Fibroblast of the conjunctiva (primary cell): ENCODE measurements at regions not wholly inside any gene's neighbourhood (a gene's known extent, or its start where the extent isn't known, plus 50 kb on each side); places are given as distances from the start of the nearest gene placed in this dataset.
"Not testable (repeated sequence)": the region's sequence is repeated elsewhere in the genome, so short reads cannot be mapped to it uniquely, and the experiment has no call there.

Source experiments
- DNase-seq: peaks from one replicate; pipeline ENCODE4 v3.0.0-alpha.2; 2010; ENCODE audit warnings: low read depth

DNA sequence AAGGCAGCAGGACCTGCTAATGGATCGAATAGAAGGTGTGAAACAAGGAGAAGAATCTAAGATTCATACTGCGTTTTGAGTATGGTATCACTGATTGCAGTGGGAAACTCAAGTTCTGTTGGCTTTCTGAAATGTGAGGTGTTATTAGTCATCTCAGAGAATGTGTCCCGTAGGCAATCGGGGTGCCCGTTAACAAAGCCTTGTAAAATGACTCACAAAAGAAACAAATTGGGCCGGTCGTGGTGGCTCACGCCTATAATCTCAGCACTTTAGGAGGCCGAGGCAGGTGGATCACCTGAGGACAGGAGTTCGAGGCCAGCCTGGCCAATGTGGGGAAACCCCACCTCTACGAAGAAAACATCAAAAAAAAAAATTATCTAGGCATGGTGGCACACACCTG lies 118.2 kb upstream of the C7orf33 start:
- no peak for DNase-seq

DNA sequence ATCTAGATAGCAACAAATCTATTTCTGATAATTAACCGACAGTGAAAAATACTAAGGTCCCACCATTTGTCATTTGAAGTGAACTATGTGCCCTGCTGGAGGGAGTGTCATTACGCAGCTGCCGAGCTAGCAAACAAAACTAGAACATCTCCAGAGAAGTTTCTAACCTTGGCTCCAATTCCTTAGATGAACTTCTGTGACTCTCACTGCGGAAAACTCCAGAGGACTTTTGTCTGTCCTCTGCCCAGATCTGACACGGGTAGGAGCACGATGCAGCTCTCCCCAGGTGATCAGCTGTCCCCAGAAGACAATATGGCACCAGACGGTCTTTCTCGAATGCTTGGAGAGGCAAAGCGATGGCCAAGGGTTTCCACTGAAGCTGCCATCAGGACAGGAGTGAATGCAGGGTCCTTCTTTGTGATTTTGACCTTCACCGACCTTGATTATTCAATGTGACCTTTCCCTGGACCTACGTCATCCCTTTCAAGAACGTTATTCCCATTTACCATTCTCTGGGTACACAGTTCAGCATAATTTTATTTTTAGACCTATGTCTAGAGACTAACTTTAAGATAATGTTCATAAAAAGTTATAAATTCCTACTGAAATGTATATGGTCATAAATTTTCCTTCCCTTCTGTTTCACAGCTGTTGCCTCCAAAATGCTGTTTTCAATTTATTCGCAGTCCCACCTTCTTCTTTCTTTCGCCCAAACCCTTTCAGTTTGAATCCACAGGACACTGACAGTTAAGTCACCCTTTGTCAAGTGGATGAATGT lies 116.7 kb upstream of the C7orf33 start:
- DNase-seq = no peak

DNA sequence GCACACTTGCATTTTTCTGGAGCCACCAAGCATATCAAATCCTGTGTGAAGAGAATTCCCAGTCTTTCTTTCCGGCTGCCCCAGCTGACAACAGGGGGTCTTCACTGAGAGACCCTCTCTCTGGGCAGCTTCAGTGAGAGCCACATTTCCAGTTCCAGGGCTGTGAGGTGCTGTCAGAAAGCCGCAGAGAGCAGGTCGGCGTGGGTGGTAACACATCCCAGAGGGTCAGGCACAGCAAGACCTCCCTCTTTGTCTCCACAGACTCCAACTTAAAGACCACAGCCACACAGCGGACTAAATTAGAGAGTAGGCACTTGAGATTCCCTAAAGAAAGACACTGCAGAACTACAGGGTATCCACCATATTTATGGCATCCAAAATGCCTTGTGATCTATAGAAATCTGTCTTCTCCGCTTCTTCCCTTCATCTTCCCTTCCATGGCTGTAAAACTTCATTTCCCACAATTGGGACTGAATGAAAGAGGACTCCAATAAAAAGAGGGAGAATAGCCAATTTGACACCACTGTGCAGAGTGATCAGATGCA lies 116.0 kb upstream of the C7orf33 start:
- no peak for DNase-seq

DNA sequence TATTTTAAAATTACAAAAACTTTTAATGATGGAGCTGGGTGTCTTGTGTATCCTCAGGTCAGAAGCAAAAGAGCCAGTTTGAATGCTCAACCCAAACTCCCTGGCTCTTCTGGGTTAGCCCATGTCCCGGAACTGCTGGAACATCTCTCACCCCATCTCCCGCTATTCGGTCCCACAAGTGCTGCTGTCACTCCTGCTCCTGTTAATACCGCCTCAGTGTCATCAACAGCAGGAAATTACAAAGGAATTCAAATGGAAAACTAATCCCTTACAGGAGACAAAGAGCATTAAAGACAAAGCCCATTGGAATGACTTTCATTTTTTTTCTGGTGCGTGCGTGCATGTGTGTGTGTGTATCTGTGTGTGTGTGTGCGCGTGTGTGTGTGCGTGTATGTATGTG lies 112.0 kb upstream of the C7orf33 start:
- DNase-seq = no peak

DNA sequence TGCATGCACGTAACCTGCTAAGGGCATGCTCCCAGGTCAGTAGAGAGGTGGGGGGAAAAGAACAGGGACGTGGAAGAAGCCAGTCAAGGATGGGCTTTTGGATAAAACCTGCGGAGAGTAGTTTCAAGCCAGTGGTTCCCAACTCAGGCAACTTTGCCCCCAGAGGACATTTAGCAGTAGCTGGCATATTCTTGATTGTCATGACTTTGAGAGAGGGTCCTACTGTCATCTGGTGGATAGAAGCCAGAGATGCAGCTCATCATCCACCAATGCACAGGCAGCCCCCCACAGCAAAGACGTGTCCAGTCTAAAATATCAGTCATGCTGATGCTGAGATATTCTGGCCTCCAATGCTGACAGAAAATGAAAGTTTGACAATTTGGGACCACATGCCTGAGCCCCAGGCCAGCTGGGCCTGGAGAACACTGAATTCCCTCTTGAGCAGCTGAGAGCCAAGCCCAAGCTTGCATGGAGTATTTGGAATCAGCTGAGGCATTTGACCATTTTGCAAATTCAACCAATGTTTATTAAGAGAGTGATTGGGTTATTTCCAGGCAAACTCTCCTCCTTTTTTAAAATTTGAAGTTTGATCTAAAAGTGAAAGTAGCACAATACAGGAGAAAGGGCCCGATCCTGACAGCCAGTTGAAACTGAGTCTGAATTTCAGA lies 110.0 kb upstream of the C7orf33 start:
- DNase-seq = no peak

DNA sequence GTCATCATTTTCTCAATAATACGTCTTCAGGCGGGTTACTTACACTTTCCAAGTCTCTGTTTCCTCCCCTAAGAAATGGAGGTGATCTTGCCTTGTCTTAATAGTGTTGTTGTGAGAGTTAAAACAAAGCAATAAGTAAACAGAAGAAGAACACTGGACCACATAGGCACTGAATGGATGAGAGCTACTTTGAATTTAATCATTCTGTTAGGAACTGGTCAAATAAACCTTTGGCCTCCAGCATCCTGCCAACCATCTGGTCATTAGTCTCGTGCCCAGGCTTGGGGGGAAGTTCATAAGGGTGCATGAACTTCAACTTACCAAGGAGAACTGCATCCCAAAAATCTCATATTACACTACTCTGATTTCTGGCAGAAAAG lies 109.4 kb upstream of the C7orf33 start:
- DNase-seq = no peak

DNA sequence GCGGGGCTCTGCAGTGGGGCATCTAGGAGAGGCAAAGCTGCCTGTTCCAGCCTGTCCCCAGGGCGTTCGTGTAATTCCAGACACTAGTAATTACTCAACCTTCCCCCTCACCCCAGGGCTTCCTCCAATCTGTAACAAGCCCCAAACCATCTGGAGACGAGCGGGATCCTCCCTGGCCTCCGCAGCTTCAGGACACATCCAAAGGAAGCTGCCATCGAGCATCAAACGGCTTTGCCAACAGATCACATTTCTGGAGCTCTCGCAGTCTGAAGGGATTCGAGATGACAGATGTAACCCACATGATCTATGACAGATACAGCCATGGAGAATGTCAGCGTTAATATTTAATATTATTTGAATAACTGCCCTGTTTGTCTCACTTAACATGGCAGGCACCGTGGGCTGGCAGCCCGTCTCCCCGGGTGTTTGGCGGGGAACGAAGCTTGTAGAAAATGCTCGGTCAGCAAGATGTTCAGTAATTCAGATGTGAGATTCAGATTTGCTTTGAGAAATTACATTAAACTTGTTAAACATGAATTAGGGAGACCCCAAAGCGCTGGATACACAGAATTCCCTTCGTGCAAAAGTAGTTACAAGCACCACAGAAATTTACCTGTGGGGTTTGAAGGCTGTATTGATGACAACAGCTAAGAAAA lies 108.5 kb upstream of the C7orf33 start:
- DNase-seq = no peak

DNA sequence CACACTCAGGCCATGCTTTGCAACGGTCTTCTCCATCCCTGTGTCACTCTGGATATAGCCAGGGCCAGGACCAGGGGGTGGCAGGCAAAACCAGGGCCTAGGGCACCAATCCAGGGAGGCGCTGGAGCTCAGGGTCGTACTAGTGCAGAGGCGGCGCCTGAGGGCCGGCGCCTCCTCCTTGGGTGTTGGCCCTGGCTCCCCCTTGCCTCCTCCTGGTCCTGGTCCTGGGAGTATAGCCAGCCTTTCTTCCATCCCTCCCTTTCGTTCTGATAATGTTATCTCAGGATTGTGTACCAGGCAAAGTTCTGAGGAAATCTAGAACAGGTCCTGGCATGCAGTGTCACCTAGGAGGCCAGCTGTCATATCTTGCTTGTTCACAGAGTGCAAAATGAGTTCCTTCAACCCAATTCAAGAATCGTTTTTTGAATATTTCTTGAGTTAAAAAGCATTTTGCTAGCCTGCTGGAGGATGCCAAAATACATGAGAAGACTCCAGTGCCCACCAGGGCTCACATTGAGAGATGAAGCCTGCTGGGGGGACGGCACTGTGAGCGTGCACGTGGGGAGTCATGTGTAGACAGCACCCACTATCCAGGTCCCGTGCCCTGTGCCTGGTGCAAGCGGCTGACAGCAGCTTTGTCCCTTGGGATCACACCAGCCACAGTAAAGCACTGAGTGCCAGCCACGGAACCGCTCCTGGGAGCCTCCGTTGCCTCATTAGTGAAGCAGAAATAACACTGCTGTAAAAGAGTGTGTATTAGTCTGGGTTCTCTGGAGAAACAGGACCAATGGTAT lies 106.9 kb upstream of the C7orf33 start:
- DNase-seq = no peak

DNA sequence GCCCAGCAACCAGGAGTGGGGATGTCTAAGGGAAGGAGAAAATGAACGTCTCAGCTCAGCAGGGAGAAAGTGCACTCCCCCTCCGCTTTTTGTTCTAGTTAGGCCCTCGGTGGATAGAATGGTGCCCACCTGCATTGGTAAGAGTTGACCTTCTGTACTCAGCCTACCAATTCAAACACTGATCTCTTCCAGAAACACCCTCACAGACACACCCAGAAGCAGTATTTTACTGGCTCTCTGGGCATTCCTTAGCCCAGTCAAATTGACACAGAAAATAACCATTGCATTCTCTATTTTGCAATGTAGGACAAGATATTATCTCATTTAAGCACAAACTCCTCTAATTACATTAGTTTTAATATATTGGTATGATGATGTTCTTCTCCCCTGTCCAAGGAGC lies 106.1 kb upstream of the C7orf33 start:
- DNase-seq = no peak

DNA sequence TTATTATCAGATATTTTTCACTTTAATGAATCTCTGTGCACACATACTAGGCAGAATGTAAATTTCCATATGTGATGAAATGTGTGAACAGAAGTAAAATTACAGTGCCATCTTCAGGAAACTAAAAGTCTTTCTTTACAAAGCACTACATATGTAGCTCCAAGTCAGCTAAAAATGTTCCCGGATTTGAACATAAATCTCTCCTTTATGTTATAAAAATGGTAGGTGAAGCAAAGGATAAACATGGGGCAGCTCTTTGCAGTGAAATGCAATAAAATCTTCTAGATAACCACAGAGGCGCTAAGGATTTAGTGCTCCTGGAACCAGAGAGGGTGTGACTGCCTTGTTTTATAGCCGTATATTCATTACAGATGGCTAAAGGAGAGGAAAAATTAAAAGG lies 104.9 kb upstream of the C7orf33 start:
- DNase-seq = peak; percentile 5

DNA sequence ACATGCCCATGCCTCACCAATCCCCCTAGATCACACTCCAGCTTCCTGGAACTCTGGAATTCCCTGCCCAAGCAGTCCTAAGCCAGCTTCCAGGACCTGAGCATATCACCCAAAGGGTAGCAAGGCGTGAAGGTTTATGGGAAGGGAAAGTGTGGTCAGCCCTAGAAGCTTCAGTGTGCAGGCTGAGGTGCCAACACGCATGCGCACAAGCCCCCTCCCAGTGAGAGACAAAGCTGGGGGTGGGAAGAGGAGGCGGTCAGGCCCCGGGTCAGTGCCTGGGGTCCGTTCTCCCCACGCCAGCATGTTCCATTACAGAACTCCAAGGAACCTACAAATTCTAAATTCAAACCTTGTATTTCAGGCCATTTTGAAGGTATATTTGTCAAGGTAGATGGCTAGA lies 103.6 kb upstream of the C7orf33 start:
- no peak for DNase-seq

DNA sequence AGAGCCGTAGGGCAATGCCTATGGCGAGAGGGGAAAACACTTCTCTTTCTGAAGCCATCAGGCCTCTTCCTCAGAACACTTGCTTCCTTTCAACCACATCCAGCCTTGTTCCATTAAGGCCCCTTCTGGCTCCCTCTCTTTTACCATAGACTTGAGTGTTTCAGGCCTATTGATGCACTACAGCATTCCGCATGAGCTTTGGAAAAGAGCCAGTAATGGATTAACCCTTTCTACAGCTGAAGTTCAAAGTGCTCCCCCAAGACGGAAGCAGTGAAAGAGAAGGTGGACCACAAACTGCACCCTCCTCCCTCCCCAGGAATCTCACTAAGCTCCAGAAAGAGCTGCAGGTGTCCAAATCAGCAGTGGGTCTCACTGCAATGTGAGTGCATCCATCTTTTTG lies 102.7 kb upstream of the C7orf33 start:
- DNase-seq = no peak

DNA sequence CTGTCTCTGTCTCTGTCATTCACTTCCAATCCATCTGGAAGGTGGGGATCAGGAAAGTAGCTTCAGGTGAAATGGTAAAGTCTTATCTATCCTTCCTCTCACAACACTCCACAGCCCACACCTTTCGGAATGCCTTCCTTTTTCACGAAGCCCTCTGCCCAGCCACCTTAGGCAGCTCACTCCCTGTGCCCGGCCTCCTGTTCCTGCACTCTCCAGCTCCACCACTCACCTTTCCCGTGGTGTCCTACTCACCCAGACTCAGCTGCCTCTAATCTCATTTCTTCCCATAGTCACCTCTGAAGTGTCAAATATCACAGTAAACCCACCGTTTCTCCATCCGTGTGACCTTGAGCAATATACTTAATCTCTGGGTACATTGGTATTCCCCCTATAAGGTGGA lies 100.9 kb upstream of the C7orf33 start:
- no peak for DNase-seq

DNA sequence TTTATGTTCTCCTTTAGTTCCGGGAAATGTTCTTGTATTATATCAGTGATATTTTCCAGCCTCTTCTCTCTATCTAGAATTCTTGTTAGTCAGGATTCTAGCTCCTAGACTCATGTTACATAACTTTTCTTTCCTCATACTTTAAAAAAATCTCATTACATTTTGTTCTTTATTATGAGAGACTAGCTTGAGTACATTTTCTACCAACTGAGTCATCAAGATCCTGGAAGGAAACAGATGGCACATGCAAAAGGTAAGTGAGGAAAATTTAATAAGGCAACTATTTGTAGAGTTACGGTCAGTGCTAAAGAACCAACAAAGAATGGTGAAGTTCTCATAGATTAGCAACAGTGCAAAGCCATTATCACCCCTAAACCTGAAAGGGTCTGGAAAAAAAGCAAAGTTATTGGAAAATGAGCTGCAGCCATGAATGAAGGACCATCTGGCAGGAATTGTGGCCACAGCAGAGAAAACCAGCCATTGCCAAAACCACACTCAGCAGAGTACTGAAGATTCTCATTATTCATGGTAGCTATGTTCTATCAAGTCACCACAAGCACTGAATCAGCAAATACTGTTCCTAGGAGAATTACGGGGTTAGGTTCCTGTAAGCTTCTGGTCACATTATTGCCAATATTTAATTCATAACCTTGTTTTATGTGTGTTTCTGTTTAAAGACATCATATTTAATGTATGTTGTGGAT lies 98.3 kb upstream of the C7orf33 start:
- no peak for DNase-seq

DNA sequence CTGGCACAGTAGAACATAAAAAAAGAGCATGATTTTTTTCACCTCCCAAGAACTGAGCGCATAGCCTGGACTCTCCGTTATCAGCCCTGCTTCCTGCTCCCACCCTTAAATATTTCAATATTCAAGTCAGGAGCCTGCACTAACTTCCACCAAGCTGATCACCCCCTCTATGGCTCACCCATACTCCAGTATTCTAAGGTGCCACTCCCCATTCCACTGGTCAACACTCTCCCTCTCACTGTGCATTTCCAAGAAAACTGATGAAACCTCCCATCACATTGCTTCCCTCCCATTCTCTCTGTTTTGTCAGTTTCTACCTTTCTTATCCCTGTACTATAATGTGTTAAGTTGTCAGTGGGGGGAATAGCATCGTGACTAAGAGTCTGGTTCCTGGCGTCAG lies 95.0 kb upstream of the C7orf33 start:
- no peak for DNase-seq

DNA sequence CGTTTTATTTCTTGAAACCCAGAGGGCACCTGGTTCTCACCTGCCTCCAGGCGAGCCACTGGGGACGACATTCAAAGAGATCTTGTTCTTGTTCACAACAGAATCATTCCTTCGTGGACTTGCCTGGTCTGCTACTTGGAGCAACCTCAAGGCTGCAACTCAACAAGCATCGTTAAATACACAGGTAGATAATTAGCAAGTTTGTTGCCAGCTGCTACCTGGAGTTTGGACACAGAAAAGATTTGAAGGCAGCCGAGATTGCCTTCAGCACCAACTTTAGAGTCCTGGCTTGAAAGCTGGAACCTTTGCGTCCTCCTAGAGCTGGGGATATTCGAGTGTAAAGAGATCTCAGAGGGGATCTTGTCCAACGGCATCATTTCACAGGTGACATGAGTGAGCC lies 89.6 kb upstream of the C7orf33 start:
- DNase-seq = no peak

DNA sequence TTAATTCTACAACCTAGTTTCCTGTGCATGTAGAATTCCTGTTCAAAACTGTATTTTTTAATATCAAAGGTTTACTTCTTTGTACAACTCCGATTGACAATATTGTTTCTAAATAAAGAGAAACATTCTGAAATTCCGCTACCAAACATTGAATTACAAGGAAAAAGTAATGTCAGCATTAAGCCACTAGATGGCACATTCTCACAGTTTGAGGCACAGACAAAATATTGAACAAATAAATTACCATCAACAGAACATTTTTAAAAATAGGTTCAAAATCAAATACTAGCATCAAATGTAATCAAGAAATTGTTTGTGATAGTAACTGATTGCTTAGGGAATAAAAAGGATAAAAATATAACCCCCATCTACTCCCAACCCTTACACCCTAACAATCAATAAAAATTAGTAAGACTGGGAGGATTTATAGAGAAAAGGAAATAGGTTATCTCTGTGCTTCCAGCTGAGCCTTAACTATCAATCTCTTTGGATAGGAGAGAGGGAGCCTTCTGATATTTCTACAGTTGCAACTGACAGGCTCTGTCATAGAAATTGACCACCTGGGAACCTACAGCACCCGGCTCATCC lies 86.6 kb upstream of the C7orf33 start:
- peak; percentile 23 for DNase-seq

DNA sequence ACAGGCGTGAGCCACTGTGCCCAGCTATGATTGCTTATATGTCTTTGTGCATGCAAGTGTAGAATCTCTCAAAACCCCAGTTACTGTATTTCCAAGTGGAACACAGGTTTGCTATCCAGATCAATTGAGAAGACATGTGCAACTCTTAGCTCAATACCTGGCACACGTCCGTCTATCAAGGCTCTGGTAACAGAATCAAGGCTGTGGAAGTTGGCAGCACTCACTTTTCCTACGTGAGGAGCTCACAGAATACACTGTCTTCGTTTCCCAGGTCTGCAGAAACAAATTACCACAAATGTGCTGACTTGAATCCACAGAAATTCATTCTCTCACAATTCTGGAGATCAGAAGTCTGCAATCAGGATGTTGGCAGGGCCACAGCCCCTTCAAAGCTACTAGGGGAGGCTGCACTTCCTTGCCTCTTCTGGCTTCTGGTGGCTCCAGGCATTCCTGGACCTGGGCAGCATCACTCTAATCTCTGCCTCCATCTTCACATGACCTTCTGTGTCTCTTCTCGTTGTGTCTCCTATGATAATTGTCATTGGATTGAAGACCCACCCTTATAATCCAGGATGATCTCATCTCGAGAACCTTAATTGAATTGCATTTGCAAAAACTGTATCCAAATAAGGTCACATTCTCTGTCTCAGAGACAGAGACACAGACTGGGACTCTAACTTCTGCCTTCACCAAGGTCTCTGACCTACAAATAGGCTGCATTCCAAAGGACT lies 84.8 kb upstream of the C7orf33 start:
- no peak for DNase-seq

DNA sequence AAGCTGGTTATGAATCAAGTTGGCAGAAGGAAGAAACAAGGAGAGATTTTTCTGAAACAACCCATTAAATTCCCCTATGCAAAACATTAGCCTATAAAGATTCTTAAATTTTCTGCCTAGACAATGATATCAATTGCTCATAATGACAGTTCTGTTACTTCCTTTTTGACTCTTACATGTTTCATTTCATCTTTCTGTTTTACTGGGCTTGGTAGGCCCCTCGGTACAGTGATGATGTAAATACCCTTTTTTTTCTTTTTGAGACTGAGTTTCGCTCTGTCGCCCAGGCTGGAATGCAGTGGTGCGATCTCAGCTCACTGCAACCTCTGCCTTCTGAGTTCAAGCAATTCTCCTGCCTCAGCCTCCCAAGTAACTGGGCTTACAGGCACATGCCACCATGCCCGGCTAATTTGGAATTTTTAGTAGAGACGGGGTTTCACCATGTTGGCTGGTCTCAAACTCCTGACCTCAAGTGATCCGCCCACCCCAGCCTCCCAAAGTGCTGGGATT lies 83.4 kb upstream of the C7orf33 start:
- DNase-seq = not testable (repeated sequence)

DNA sequence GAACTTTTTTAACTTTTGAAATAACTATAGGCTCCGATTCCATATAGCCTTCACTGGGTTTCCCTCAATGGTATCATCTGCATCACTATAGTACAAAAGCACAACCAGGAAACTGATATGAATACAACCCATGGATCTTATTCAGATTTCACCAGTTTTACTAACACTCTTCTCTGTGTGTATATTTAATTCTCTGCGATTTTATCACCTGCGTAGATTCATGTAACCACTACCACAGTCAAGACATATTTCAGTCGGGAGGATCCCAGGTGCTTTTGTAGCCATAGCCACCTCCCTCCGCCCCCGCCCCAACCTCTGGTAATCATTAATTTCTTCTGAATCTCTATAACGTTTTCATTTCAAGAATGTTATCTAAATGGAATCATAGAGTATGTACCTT lies 82.8 kb upstream of the C7orf33 start:
- DNase-seq = no peak
